Adrenal gland (tissue), 5 donors: ENCODE measurements at regions not wholly inside any gene's neighbourhood (a gene's known extent, or its start where the extent isn't known, plus 50 kb on each side); places are given as distances from the start of the nearest gene placed in this dataset.

Experiments used
- CTCF ChIP-seq, 6 experiments: fragments of 450-650 bp in 4 of 6; fragments of 200-600 bp in 2 of 6; sonication (generic) in 1 of 6; IDR thresholded peaks; 1 replicate in 5 of 6; 2 replicates in 1 of 6; pipeline versions ENCODE4 v1.5.1 to v1.8.0; 2016 to 2021; ENCODE audit warnings: antibody characterized with exemption in 6 of 6, mild to moderate bottlenecking in 2 of 6, moderate library complexity in 1 of 6
- POLR2A ChIP-seq, 2 donors: fragments of 450-650 bp; IDR thresholded peaks; one replicate each; pipeline ENCODE4 v1.6.1; 2017; ENCODE audit warnings: antibody characterized with exemption in 2 of 2, mild to moderate bottlenecking in 2 of 2, moderate library complexity in 1 of 2
- donor health status: DM: no; HTN: no; CAD: no.

- TF ChIP-seq CTCF (IDR thresholded peaks at IDR 0.05): no peak
- no peak for TF ChIP-seq POLR2A (IDR thresholded peaks at IDR 0.05)
These were observed 105.7 kb upstream of the PLEKHG7 start for GRCh38 chr12:92597118-92597517.
